ENCODE measurements at regions not wholly inside any gene's neighbourhood (a gene's known extent, or its start where the extent isn't known, plus 50 kb on each side); places are given as distances from the start of the nearest gene placed in this dataset.
"Not testable (repeated sequence)": the region's sequence is repeated elsewhere in the genome, so short reads cannot be mapped to it uniquely, and the experiment has no call there.

- H2AFZ ChIP-seq (ENCODE audit: low read length): no peak overlapping the region
- no peaks in the 10 kb centered on the region for H3K27me3 ChIP-seq (ENCODE audit: control insufficient read depth, insufficient read depth, low read length)
- H3K4me1 ChIP-seq (ENCODE audit: control insufficient read depth, extremely low read depth, insufficient read depth, low read length): no peaks in the 10 kb centered on the region
- no peaks in the 10 kb centered on the region for H4K20me1 ChIP-seq (ENCODE audit: control insufficient read depth, extremely low read depth, insufficient read depth, low read length)
- no peak overlapping the region for H3K4me3 ChIP-seq (replicated peaks in 1 of 4; ENCODE audit: control extremely low read depth in 1 of 4, insufficient read depth in 1 of 4, low read depth in 3 of 4, low read length in 4 of 4)
- H3K36me3 ChIP-seq (ENCODE audit: control insufficient read depth, insufficient read depth, low read length): no peaks in the 10 kb centered on the region
- H3K79me2 ChIP-seq (ENCODE audit: control insufficient read depth, insufficient read depth, low read length): no peaks in the 10 kb centered on the region
- peak; percentile 46 to 69 for DNase-seq (ENCODE audit: low read depth in 2 of 2)
- no peak overlapping the region for H3K27ac ChIP-seq (ENCODE audit: insufficient read depth, low read length)
- peak; percentile 69 to 83 for TF ChIP-seq CTCF (conservative IDR thresholded peaks at IDR 0.05 in 1 of 2, IDR thresholded peaks at IDR 0.05 in 1 of 2; ENCODE audit: low read depth in 1 of 2, low read length in 2 of 2)
- no peak for TF ChIP-seq EZH2 (IDR thresholded peaks at IDR 0.05; ENCODE audit: low read length, missing control alignments)
- H3K9ac ChIP-seq (ENCODE audit: insufficient read depth, low read length): no peak overlapping the region
- no peaks in the 10 kb centered on the region for H3K9me3 ChIP-seq (ENCODE audit: control insufficient read depth, insufficient read depth, low read depth, low read length)
- H3K4me2 ChIP-seq (ENCODE audit: extremely low read depth, insufficient read depth, low read length): no peak overlapping the region
These were observed 375.0 kb downstream of the TYW1 start for GRCh38 chr7:67371429-67372305.

GRCh38 chr7:67373389-67373788, 376.8 kb downstream of the TYW1 start:
- H3K9me3 ChIP-seq (ENCODE audit: control insufficient read depth, insufficient read depth, low read depth, low read length); H3K27ac ChIP-seq (ENCODE audit: insufficient read depth, low read length); H3K9ac ChIP-seq (ENCODE audit: insufficient read depth, low read length); H3K79me2 ChIP-seq (ENCODE audit: control insufficient read depth, insufficient read depth, low read length); H2AFZ ChIP-seq (ENCODE audit: low read length); H3K27me3 ChIP-seq (ENCODE audit: control insufficient read depth, insufficient read depth, low read length); DNase-seq (ENCODE audit: low read depth in 2 of 2); H3K36me3 ChIP-seq (ENCODE audit: control insufficient read depth, insufficient read depth, low read length); H4K20me1 ChIP-seq (ENCODE audit: control insufficient read depth, extremely low read depth, insufficient read depth, low read length); H3K4me2 ChIP-seq (ENCODE audit: extremely low read depth, insufficient read depth, low read length); H3K4me1 ChIP-seq (ENCODE audit: control insufficient read depth, extremely low read depth, insufficient read depth, low read length); H3K4me3 ChIP-seq (replicated peaks in 1 of 4; ENCODE audit: control extremely low read depth in 1 of 4, insufficient read depth in 1 of 4, low read depth in 3 of 4, low read length in 4 of 4): not testable (repeated sequence)

- no peak overlapping the region for H3K4me3 ChIP-seq (replicated peaks in 1 of 4; ENCODE audit: control extremely low read depth in 1 of 4, insufficient read depth in 1 of 4, low read depth in 3 of 4, low read length in 4 of 4)
- no peaks in the 10 kb centered on the region for H3K36me3 ChIP-seq (ENCODE audit: control insufficient read depth, insufficient read depth, low read length)
- H3K79me2 ChIP-seq (ENCODE audit: control insufficient read depth, insufficient read depth, low read length): no peaks in the 10 kb centered on the region
- H4K20me1 ChIP-seq (ENCODE audit: control insufficient read depth, extremely low read depth, insufficient read depth, low read length): no peaks in the 10 kb centered on the region
- H3K4me2 ChIP-seq (ENCODE audit: extremely low read depth, insufficient read depth, low read length): no peak overlapping the region
- H3K4me1 ChIP-seq (ENCODE audit: control insufficient read depth, extremely low read depth, insufficient read depth, low read length): no peaks in the 10 kb centered on the region
- DNase-seq (ENCODE audit: low read depth in 2 of 2): no peak
- no peak overlapping the region for H3K9ac ChIP-seq (ENCODE audit: insufficient read depth, low read length)
- TF ChIP-seq EZH2 (IDR thresholded peaks at IDR 0.05; ENCODE audit: low read length, missing control alignments) (no peak), CTCF (conservative IDR thresholded peaks at IDR 0.05 in 1 of 2, IDR thresholded peaks at IDR 0.05 in 1 of 2; ENCODE audit: low read depth in 1 of 2, low read length in 2 of 2) (no peak)
- H3K9me3 ChIP-seq (ENCODE audit: control insufficient read depth, insufficient read depth, low read depth, low read length): no peaks in the 10 kb centered on the region
- no peak overlapping the region for H2AFZ ChIP-seq (ENCODE audit: low read length)
- H3K27me3 ChIP-seq (ENCODE audit: control insufficient read depth, insufficient read depth, low read length): no peaks in the 10 kb centered on the region
- no peak overlapping the region for H3K27ac ChIP-seq (ENCODE audit: insufficient read depth, low read length)
These were observed 378.8 kb downstream of the TYW1 start for GRCh38 chr7:67375427-67375826.

Data from fibroblast of lung (primary cell).